K562 (cell line): ENCODE measurements at regions not wholly inside any gene's neighbourhood (a gene's known extent, or its start where the extent isn't known, plus 50 kb on each side); places are given as distances from the start of the nearest gene placed in this dataset.

Experiments
- ATAC-seq: fragments of 200-7000 bp; cut with Tn5 transposase; 3 replicates; pipeline ENCODE4 v1.9.1; 2020; ENCODE audit warnings: moderate library complexity
- BruUV-seq: library from RNA; stranded (reverse); fragments of 400-500 nt; replicated peaks from 2 replicates; lab custom pipeline; 2021; lab: Mats Ljungman, UMichigan
- CTCF ChIA-PET: fragments of 300-600 bp; formaldehyde crosslinking; extraction: SDS; loops from one replicate; lab custom pipeline; 2021; ENCODE audit warnings: low intra/inter-chr PET ratio; lab: Yijun Ruan, JAX
- POLR2A ChIA-PET: fragments of 300-600, 350-650 bp; sonication (Branson Sonifier 250); formaldehyde crosslinking; extraction: SDS; loops from one replicate; lab custom pipeline; 2021; ENCODE audit warnings: antibody characterized with exemption, inconsistent platforms; lab: Yijun Ruan, JAX
- DNase-seq, 4 experiments: peaks; one replicate each; pipeline versions ENCODE4 v3.0.0 to v3.0.0-alpha.2; 2011 to 2018; ENCODE audit warnings: low spot score in 3 of 4, mixed read lengths in 3 of 4; ENCODE audit errors: extremely low read depth in 1 of 4
- FAIRE-seq: peaks from 2 replicates; lab custom pipeline; 2011; peaks lifted over from hg19 to GRCh38; lab: Jason Lieb, UNC
- H2AFZ ChIP-seq: 2 replicates; pipeline ENCODE4 v1.6.0; 2011; ENCODE audit warnings: low read depth, low read length, control low read depth, inconsistent platforms
- H3K27ac ChIP-seq: fragments of 200-600 bp; 3 replicates; pipeline ENCODE4 v1.8.0; 2011; ENCODE audit warnings: low read depth, mild to moderate bottlenecking, control low read depth, inconsistent platforms, low read length, moderate library complexity, mixed read lengths; ENCODE audit errors: extremely low read depth
- H3K27me3 ChIP-seq, 2 experiments: fragments of 300-600 bp in 1 of 2; 2 replicates in 1 of 2; 3 replicates in 1 of 2; pipeline versions ENCODE4 v1.6.0 to v1.8.0; 2011; ENCODE audit warnings: inconsistent platforms in 2 of 2, low read length in 2 of 2, mild to moderate bottlenecking in 1 of 2, mixed read lengths in 1 of 2, moderate library complexity in 1 of 2; ENCODE audit not compliant: control insufficient read depth in 2 of 2, insufficient read depth in 2 of 2
- H3K36me3 ChIP-seq: fragments of 300-600 bp; 3 replicates; pipeline ENCODE4 v1.8.0; 2011; ENCODE audit warnings: mild to moderate bottlenecking, low read length, inconsistent platforms; ENCODE audit not compliant: control insufficient read depth, insufficient read depth
- H3K4me1 ChIP-seq, 2 experiments: fragments of 200-600 bp in 1 of 2; replicated peaks in 1 of 2; 2 replicates in 1 of 2; 3 replicates in 1 of 2; pipeline versions ENCODE4 v1.5.1 to v1.8.0; 2011; ENCODE audit warnings: inconsistent platforms in 2 of 2, low read length in 2 of 2, mild to moderate bottlenecking in 1 of 2, mixed read lengths in 1 of 2, moderate library complexity in 1 of 2; ENCODE audit not compliant: control insufficient read depth in 2 of 2, insufficient read depth in 2 of 2
- H3K4me2 ChIP-seq: 2 replicates; pipeline ENCODE4 v1.6.1; 2011; ENCODE audit warnings: low read length, control low read depth, inconsistent platforms, mixed read lengths; ENCODE audit not compliant: insufficient read depth
- H3K4me3 ChIP-seq: fragments of 200-600 bp; sonication (generic), shearing (Covaris generic); 2 replicates; pipeline ENCODE4 v1.5.1; 2016; ENCODE audit warnings: control low read depth, inconsistent platforms
- H3K79me2 ChIP-seq: fragments of 200-600 bp; 3 replicates; pipeline ENCODE4 v1.8.0; 2011; ENCODE audit warnings: low read length, inconsistent platforms; ENCODE audit not compliant: control insufficient read depth, insufficient read depth
- H3K9ac ChIP-seq, 2 experiments: 2 replicates each; pipeline versions ENCODE4 v1.6.0 to v1.6.1; 2011; ENCODE audit warnings: low read depth in 2 of 2, low read length in 2 of 2, control low read depth in 1 of 2, inconsistent platforms in 1 of 2, mild to moderate bottlenecking in 1 of 2, mixed read lengths in 1 of 2; ENCODE audit not compliant: insufficient read depth in 1 of 2
- H3K9me1 ChIP-seq: one replicate; pipeline ENCODE4 v1.6.0; 2011; ENCODE audit warnings: inconsistent platforms, mild to moderate bottlenecking, low read length, moderate library complexity; ENCODE audit not compliant: control insufficient read depth, insufficient read depth
- H3K9me3 ChIP-seq: replicated peaks from 2 replicates; pipeline ENCODE4 v1.5.1; 2011; ENCODE audit warnings: low read depth, low read length, inconsistent platforms; ENCODE audit not compliant: control insufficient read depth, insufficient read depth
- H4K20me1 ChIP-seq: replicated peaks from 2 replicates; pipeline ENCODE4 v1.6.1; 2011; ENCODE audit warnings: low read length, inconsistent platforms, mixed read lengths; ENCODE audit not compliant: control insufficient read depth, insufficient read depth
- HDAC6 ChIP-seq: IDR thresholded peaks from 2 replicates; pipeline ENCODE4 v1.6.1; 2012; ENCODE audit warnings: low read depth, mild to moderate bottlenecking, control low read depth, inconsistent platforms, low read length, moderate library complexity
- MAX ChIP-seq: sonication (generic); formaldehyde crosslinking; IDR thresholded peaks from 2 replicates; pipeline ENCODE4 v1.9.0; 2022; ENCODE audit warnings: mild to moderate bottlenecking, missing genetic modification reagents
- MED1 ChIP-seq: sonication (generic); formaldehyde crosslinking; IDR thresholded peaks from 2 replicates; pipeline ENCODE4 v1.8.1; 2023; ENCODE audit warnings: missing genetic modification reagents, borderline replicate concordance
- USF1 ChIP-seq: sonication (generic); formaldehyde crosslinking; IDR thresholded peaks from 2 replicates; pipeline ENCODE4 v1.9.0; 2022; ENCODE audit warnings: mild to moderate bottlenecking, missing genetic modification reagents
- ZBTB12 ChIP-seq: fragments of 250-450 bp; sonication (Bioruptor Pico); IDR thresholded peaks from 2 replicates; pipeline ENCODE4 v1.4.0; 2020
- ZNF217 ChIP-seq: sonication (generic); formaldehyde crosslinking; IDR thresholded peaks from 2 replicates; pipeline ENCODE4 v1.8.0; 2022; ENCODE audit warnings: mild to moderate bottlenecking, missing genetic modification reagents
- ZNF24 ChIP-seq: fragments of 450-650 bp; IDR thresholded peaks from 2 replicates; pipeline ENCODE4 v1.6.1; 2016
- ZNF3 ChIP-seq: fragments of 250-450 bp; sonication (Bioruptor Pico); IDR thresholded peaks from 2 replicates; pipeline ENCODE4 v1.5.0; 2021; ENCODE audit warnings: mild to moderate bottlenecking, moderate library complexity
- ZNF518B ChIP-seq: fragments of 250-450 bp; sonication (Bioruptor Pico); IDR thresholded peaks from 2 replicates; pipeline ENCODE4 v1.5.0; 2021; ENCODE audit warnings: mild to moderate bottlenecking, moderate library complexity
- ZNF699 ChIP-seq: fragments of 250-450 bp; sonication (Bioruptor Pico); IDR thresholded peaks from 2 replicates; pipeline ENCODE4 v1.8.0; 2021; ENCODE audit warnings: mild to moderate bottlenecking, moderate library complexity; ENCODE audit not compliant: insufficient replicate concordance
- ZSCAN29 ChIP-seq: fragments of 450-650 bp; IDR thresholded peaks from 2 replicates; pipeline ENCODE4 v1.6.1; 2017
- WGBS: fragments of 100-300 bp; shearing (Covaris generic); methylation state at CpG from one replicate; pipeline ENCODE4 v1.1.6; 2016; ENCODE audit warnings: low coverage, mixed read lengths; ENCODE audit not compliant: insufficient coverage; ENCODE audit errors: missing lambda C conversion rate; 5-methylcytosine and 5-hydroxymethylcytosine counted together
- in situ Hi-C: fragments of 300-500 bp; cut with MboI; formaldehyde crosslinking; loops from 4 replicates; pipeline ENCODE4 v1.15.0; 2018; ENCODE audit warnings: inconsistent platforms, mixed read lengths
- intact Hi-C: fragments of 100-400 bp; cut with micrococcal nuclease; formaldehyde crosslinking; loops from 2 replicates; pipeline ENCODE4 v1.14.2; 2022

GRCh38 chr17:54530398-54530797, 370.3 kb upstream of the TOM1L1 start:
- Histone ChIP-seq H3K27me3 (no peaks in the 10 kb centered on the region), H3K4me3 (no peak overlapping the region), H3K79me2 (no peaks in the 10 kb centered on the region), H4K20me1 (no peaks in the 10 kb centered on the region), H2AFZ (no peak overlapping the region), H3K9ac (no peak overlapping the region), H3K9me3 (no peaks in the 10 kb centered on the region; the same call in 1 of the 2 replicates), H3K4me2 (no peak overlapping the region), H3K36me3 (no peaks in the 10 kb centered on the region), H3K4me1 (no peaks in the 10 kb centered on the region), H3K27ac (no peak overlapping the region), H3K9me1 (no peaks in the 10 kb centered on the region)
- ChIA-PET POLR2A (no interaction called here), CTCF (no interaction called here)
- BruUV-seq = no TSS peak
- FAIRE-seq = no peak
- in situ Hi-C loops = no loop called here
- TF ChIP-seq ZSCAN29 (no peak), ZNF699 (no peak), MAX (no peak), ZNF24 (no peak), ZBTB12 (CRISPR knock-in tag) (no peak), MED1 (CRISPR knock-in tag) (no peak), HDAC6 (no peak), ZNF217 (CRISPR knock-in tag) (no peak), ZNF3 (CRISPR knock-in tag) (no peak), ZNF518B (no peak), USF1 (CRISPR knock-in tag) (no peak)
- ATAC-seq = no peak
- 0% methylated on average over 3 of the region's 3 CpGs for WGBS
- no peak for DNase-seq
- intact Hi-C loops = no loop called here
